ENCODE measurements at regions not wholly inside any gene's neighbourhood (a gene's known extent, or its start where the extent isn't known, plus 50 kb on each side); places are given as distances from the start of the nearest gene placed in this dataset.

DNA sequence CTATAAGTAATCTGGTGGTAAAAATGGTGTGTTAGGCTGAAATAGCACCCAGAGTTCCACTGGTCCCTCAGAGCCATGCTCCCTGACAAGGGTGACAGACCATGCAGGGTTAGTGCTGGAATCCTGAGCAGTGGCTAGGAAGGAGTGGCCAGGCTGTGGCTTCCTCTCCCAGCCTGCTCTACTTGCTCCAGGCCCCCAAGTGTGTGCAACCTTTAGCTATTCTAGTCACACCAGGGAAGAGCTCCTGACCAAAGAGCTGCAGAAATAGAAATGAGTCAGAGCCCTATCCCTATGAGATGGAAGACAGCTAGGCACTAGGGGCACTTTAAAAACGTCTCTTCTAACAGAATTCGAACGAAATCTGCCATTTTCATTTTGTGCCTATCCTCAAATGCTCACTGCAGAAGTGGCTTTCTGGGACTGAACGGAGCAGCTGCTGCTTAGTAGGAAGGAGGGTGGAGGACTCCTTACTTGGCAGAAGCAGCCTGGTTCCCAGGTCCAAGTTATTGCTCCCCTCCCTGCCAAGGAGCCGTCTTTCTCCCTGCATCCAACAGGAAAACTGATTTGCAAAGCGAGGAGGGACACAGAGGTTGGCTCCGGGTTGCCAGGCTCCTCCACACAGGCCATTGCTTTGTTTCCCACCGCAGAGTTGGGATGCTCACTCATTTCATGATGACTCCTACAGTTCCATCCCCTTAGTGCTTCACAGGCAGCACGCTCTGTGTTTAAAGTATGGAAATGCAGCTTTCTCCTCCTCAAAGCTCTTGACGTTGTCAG lies 754.5 kb downstream of the C6orf118 start:
- TF ChIP-seq POLR2AphosphoS5 (IDR thresholded peaks at IDR 0.05): no peak
- TF ChIP-seq, protein P1, sequence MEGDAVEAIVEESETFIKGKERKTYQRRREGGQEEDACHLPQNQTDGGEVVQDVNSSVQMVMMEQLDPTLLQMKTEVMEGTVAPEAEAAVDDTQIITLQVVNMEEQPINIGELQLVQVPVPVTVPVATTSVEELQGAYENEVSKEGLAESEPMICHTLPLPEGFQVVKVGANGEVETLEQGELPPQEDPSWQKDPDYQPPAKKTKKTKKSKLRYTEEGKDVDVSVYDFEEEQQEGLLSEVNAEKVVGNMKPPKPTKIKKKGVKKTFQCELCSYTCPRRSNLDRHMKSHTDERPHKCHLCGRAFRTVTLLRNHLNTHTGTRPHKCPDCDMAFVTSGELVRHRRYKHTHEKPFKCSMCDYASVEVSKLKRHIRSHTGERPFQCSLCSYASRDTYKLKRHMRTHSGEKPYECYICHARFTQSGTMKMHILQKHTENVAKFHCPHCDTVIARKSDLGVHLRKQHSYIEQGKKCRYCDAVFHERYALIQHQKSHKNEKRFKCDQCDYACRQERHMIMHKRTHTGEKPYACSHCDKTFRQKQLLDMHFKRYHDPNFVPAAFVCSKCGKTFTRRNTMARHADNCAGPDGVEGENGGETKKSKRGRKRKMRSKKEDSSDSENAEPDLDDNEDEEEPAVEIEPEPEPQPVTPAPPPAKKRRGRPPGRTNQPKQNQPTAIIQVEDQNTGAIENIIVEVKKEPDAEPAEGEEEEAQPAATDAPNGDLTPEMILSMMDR (IDR thresholded peaks at IDR 0.05): no peak
- no peak for TF ChIP-seq POLR2A (IDR thresholded peaks at IDR 0.05)
- TF ChIP-seq EP300 (IDR thresholded peaks at IDR 0.05; ENCODE audit: low read depth): no peak
